ENCODE measurements at regions not wholly inside any gene's neighbourhood (a gene's known extent, or its start where the extent isn't known, plus 50 kb on each side); places are given as distances from the start of the nearest gene placed in this dataset.

GRCh38 chr14:59103396-59103795 is 85.1 kb upstream of the DAAM1 start:
- no peak for TF ChIP-seq CTCF (optimal IDR thresholded peaks at IDR 0.05 in 1 of 3, IDR thresholded peaks at IDR 0.05 in 1 of 3, conservative IDR thresholded peaks at IDR 0.05 in 1 of 3; ENCODE audit: extremely low read depth in 1 of 3, insufficient read depth in 2 of 3, low read length in 3 of 3)
- TF ChIP-seq EZH2 (IDR thresholded peaks at IDR 0.05; ENCODE audit: low read length) = no peak

All from keratinocyte (primary cell).